H1 (cell line): ENCODE measurements at regions not wholly inside any gene's neighbourhood (a gene's known extent, or its start where the extent isn't known, plus 50 kb on each side); places are given as distances from the start of the nearest gene placed in this dataset.

Experiments used
- CHD1 ChIP-seq: IDR thresholded peaks from 2 replicates; pipeline ENCODE4 v1.6.1; 2012; ENCODE audit warnings: low read depth, low read length, improper control_type of control experiment
- CHD2 ChIP-seq: IDR thresholded peaks from 2 replicates; pipeline ENCODE4 v1.6.1; 2012; ENCODE audit warnings: low read length, improper control_type of control experiment
- CREB1 ChIP-seq: IDR thresholded peaks from 2 replicates; pipeline ENCODE4 v1.6.1; 2012; ENCODE audit warnings: inconsistent platforms
- FOSL1 ChIP-seq: IDR thresholded peaks from 2 replicates; pipeline ENCODE4 v1.6.1; 2011; ENCODE audit warnings: mild to moderate bottlenecking, low read depth, low read length, moderate library complexity; ENCODE audit not compliant: insufficient read depth
- KDM1A ChIP-seq: fragments of 200-600, 300-600 bp; sonication (generic); IDR thresholded peaks from 2 replicates; pipeline ENCODE4 v1.7.1; 2016; ENCODE audit warnings: mild to moderate bottlenecking, low read length, borderline replicate concordance
- RBBP5 ChIP-seq: IDR thresholded peaks from 2 replicates; pipeline ENCODE4 v1.7.1; 2012; ENCODE audit warnings: low read depth, mild to moderate bottlenecking, inconsistent platforms, low read length, moderate library complexity, borderline replicate concordance
- RFX5 ChIP-seq: IDR thresholded peaks from 2 replicates; pipeline ENCODE4 v1.6.1; 2011; ENCODE audit warnings: low read depth, low read length, improper control_type of control experiment, borderline replicate concordance
- SIRT6 ChIP-seq: IDR thresholded peaks from one replicate; pipeline ENCODE4 v1.7.1; 2012; ENCODE audit warnings: low read length, inconsistent platforms
- SUZ12 ChIP-seq: fragments of 200-600 bp; sonication (generic); IDR thresholded peaks from 2 replicates; pipeline ENCODE4 v1.6.1; 2012; ENCODE audit warnings: mild to moderate bottlenecking, inconsistent platforms, low read length, moderate library complexity, mixed read lengths
- TBP ChIP-seq: IDR thresholded peaks from 2 replicates; pipeline ENCODE4 v1.6.1; 2011; ENCODE audit warnings: low read depth, low read length, improper control_type of control experiment
- TF ChIP-seq, protein P1 (sequence below): fragments of 300-600 bp; sonication (generic); IDR thresholded peaks from 2 replicates; pipeline ENCODE4 v1.7.1; 2012; ENCODE audit warnings: low read length, moderate library complexity, mild to moderate bottlenecking, inconsistent platforms; ENCODE audit not compliant: insufficient replicate concordance
- TF ChIP-seq, protein P2 (sequence below): IDR thresholded peaks from 2 replicates; pipeline ENCODE4 v1.6.1; 2012; ENCODE audit warnings: inconsistent platforms

DNA sequence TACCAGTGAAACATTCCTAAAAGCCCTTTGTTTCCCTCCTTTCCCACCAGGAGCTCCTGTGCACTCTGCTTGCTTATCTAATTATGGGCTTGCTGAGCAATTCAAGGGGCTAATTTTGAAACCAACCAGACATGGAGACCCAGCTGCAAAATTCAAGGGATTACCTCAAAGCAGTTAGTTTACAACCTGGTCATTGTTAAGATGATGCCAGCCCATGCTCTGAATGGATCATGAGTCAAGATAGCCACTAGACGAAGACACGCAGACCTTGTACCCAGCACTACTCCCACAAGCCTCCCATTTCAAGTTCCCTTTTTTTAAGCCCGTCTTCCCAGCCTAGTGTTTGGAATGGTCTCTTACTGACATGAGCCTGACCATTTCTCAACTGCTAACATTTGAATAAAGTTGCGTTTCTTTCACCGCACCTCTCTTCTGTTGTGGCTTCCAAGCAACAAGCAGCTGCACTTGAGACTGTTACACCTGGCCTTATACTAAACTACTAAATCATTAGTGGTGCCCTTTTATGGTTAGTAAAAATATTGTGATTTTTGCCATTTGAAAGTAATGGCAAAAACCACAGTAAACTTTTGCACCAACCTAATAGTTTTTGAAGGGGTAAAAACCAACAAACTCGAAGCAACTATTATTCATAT lies 315.3 kb upstream of the LUZP2 start (continued):
- TF ChIP-seq, protein P1, sequence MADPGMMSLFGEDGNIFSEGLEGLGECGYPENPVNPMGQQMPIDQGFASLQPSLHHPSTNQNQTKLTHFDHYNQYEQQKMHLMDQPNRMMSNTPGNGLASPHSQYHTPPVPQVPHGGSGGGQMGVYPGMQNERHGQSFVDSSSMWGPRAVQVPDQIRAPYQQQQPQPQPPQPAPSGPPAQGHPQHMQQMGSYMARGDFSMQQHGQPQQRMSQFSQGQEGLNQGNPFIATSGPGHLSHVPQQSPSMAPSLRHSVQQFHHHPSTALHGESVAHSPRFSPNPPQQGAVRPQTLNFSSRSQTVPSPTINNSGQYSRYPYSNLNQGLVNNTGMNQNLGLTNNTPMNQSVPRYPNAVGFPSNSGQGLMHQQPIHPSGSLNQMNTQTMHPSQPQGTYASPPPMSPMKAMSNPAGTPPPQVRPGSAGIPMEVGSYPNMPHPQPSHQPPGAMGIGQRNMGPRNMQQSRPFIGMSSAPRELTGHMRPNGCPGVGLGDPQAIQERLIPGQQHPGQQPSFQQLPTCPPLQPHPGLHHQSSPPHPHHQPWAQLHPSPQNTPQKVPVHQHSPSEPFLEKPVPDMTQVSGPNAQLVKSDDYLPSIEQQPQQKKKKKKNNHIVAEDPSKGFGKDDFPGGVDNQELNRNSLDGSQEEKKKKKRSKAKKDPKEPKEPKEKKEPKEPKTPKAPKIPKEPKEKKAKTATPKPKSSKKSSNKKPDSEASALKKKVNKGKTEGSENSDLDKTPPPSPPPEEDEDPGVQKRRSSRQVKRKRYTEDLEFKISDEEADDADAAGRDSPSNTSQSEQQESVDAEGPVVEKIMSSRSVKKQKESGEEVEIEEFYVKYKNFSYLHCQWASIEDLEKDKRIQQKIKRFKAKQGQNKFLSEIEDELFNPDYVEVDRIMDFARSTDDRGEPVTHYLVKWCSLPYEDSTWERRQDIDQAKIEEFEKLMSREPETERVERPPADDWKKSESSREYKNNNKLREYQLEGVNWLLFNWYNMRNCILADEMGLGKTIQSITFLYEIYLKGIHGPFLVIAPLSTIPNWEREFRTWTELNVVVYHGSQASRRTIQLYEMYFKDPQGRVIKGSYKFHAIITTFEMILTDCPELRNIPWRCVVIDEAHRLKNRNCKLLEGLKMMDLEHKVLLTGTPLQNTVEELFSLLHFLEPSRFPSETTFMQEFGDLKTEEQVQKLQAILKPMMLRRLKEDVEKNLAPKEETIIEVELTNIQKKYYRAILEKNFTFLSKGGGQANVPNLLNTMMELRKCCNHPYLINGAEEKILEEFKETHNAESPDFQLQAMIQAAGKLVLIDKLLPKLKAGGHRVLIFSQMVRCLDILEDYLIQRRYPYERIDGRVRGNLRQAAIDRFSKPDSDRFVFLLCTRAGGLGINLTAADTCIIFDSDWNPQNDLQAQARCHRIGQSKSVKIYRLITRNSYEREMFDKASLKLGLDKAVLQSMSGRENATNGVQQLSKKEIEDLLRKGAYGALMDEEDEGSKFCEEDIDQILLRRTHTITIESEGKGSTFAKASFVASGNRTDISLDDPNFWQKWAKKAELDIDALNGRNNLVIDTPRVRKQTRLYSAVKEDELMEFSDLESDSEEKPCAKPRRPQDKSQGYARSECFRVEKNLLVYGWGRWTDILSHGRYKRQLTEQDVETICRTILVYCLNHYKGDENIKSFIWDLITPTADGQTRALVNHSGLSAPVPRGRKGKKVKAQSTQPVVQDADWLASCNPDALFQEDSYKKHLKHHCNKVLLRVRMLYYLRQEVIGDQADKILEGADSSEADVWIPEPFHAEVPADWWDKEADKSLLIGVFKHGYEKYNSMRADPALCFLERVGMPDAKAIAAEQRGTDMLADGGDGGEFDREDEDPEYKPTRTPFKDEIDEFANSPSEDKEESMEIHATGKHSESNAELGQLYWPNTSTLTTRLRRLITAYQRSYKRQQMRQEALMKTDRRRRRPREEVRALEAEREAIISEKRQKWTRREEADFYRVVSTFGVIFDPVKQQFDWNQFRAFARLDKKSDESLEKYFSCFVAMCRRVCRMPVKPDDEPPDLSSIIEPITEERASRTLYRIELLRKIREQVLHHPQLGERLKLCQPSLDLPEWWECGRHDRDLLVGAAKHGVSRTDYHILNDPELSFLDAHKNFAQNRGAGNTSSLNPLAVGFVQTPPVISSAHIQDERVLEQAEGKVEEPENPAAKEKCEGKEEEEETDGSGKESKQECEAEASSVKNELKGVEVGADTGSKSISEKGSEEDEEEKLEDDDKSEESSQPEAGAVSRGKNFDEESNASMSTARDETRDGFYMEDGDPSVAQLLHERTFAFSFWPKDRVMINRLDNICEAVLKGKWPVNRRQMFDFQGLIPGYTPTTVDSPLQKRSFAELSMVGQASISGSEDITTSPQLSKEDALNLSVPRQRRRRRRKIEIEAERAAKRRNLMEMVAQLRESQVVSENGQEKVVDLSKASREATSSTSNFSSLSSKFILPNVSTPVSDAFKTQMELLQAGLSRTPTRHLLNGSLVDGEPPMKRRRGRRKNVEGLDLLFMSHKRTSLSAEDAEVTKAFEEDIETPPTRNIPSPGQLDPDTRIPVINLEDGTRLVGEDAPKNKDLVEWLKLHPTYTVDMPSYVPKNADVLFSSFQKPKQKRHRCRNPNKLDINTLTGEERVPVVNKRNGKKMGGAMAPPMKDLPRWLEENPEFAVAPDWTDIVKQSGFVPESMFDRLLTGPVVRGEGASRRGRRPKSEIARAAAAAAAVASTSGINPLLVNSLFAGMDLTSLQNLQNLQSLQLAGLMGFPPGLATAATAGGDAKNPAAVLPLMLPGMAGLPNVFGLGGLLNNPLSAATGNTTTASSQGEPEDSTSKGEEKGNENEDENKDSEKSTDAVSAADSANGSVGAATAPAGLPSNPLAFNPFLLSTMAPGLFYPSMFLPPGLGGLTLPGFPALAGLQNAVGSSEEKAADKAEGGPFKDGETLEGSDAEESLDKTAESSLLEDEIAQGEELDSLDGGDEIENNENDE: no peak
- TF ChIP-seq CREB1 (no peak), FOSL1 (no peak), KDM1A (no peak), RFX5 (no peak), TBP (no peak), RBBP5 (no peak), SUZ12 (no peak), CHD1 (no peak), CHD2 (no peak), SIRT6 (no peak)
- TF ChIP-seq, protein P2, sequence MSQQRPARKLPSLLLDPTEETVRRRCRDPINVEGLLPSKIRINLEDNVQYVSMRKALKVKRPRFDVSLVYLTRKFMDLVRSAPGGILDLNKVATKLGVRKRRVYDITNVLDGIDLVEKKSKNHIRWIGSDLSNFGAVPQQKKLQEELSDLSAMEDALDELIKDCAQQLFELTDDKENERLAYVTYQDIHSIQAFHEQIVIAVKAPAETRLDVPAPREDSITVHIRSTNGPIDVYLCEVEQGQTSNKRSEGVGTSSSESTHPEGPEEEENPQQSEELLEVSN: no peak
